Smooth muscle cell (in vitro differentiated cells): ENCODE measurements at regions not wholly inside any gene's neighbourhood (a gene's known extent, or its start where the extent isn't known, plus 50 kb on each side); places are given as distances from the start of the nearest gene placed in this dataset.

Source experiments
- DNase-seq: peaks from one replicate; lab custom pipeline; 2025; ENCODE audit not compliant: unreplicated experiment; lab: John Stamatoyannopoulos, UW
- H2AFZ ChIP-seq: fragments of 200-600 bp; sonication (generic); 2 replicates; pipeline ENCODE4 v1.6.0; 2016; ENCODE audit warnings: antibody characterized with exemption, low read depth, mild to moderate bottlenecking
- H3F3A ChIP-seq: fragments of 200-600 bp; sonication (generic); 2 replicates; pipeline ENCODE4 v1.6.0; 2017; ENCODE audit warnings: antibody characterized with exemption, low read depth
- H3K27ac ChIP-seq: fragments of 200-600 bp; sonication (generic); 2 replicates; pipeline ENCODE4 v1.5.1; 2016; ENCODE audit warnings: low read depth, mild to moderate bottlenecking
- H3K27me3 ChIP-seq: fragments of 200-600 bp; sonication (generic); 2 replicates; pipeline ENCODE4 v1.6.1; 2016; ENCODE audit warnings: low read depth, mild to moderate bottlenecking
- H3K36me3 ChIP-seq: fragments of 200-600 bp; sonication (generic); 2 replicates; pipeline ENCODE4 v1.5.1; 2016; ENCODE audit warnings: low read depth
- H3K4me1 ChIP-seq: fragments of 200-600 bp; sonication (generic); 2 replicates; pipeline ENCODE4 v1.5.1; 2016; ENCODE audit warnings: low read depth
- H3K4me2 ChIP-seq: fragments of 200-600 bp; sonication (generic); 2 replicates; pipeline ENCODE4 v1.6.0; 2016; ENCODE audit warnings: mild to moderate bottlenecking
- H3K4me3 ChIP-seq: fragments of 200-600 bp; sonication (generic); 2 replicates; pipeline ENCODE4 v1.5.1; 2016; ENCODE audit warnings: mild to moderate bottlenecking
- H3K79me2 ChIP-seq: fragments of 200-600 bp; sonication (generic); 2 replicates; pipeline ENCODE4 v1.6.0; 2016; ENCODE audit warnings: low read depth, mild to moderate bottlenecking
- H3K9ac ChIP-seq: fragments of 200-600 bp; sonication (generic); 2 replicates; pipeline ENCODE4 v1.6.0; 2016; ENCODE audit warnings: low read depth
- H3K9me3 ChIP-seq: fragments of 200-600 bp; sonication (generic); replicated peaks from 2 replicates; pipeline ENCODE4 v1.5.1; 2016; ENCODE audit warnings: low read depth
- H4K20me1 ChIP-seq: fragments of 200-600 bp; sonication (generic); 2 replicates; pipeline ENCODE4 v1.6.0; 2016; ENCODE audit warnings: low read depth
- WGBS: methylation state at CpG from one replicate; pipeline ENCODE4 v1.1.7; 2016; ENCODE audit warnings: low lambda C conversion rate; 5-methylcytosine and 5-hydroxymethylcytosine counted together
- TF ChIP-seq, protein P1 (sequence below): fragments of 200-600 bp; sonication (generic); IDR thresholded peaks from 2 replicates; pipeline ENCODE4 v1.5.1; 2017; ENCODE audit warnings: borderline replicate concordance, mild to moderate bottlenecking, antibody characterized with exemption; ENCODE audit not compliant: insufficient read depth, poor library complexity, severe bottlenecking

DNA sequence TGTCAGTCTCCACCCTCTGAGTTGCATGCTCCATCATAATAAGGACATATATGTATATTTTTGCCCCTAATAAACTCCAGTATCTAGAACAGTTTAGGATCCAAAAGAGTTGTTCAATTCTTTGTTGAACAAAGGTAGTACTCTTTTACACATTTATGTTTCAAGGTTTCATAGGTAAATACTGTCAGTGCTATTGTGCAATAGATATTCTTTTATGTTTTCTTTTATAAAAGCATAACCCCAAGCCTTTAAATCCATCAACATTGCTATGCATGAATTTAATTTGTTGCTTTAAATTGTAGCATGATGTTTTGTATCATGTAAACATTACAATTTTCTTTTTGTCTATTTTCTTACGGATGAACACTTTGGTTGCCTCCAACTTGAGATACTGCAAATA lies 469.7 kb upstream of the COBL start:
- TF ChIP-seq, protein P1, sequence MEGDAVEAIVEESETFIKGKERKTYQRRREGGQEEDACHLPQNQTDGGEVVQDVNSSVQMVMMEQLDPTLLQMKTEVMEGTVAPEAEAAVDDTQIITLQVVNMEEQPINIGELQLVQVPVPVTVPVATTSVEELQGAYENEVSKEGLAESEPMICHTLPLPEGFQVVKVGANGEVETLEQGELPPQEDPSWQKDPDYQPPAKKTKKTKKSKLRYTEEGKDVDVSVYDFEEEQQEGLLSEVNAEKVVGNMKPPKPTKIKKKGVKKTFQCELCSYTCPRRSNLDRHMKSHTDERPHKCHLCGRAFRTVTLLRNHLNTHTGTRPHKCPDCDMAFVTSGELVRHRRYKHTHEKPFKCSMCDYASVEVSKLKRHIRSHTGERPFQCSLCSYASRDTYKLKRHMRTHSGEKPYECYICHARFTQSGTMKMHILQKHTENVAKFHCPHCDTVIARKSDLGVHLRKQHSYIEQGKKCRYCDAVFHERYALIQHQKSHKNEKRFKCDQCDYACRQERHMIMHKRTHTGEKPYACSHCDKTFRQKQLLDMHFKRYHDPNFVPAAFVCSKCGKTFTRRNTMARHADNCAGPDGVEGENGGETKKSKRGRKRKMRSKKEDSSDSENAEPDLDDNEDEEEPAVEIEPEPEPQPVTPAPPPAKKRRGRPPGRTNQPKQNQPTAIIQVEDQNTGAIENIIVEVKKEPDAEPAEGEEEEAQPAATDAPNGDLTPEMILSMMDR: no peak
- WGBS: 97% methylated on average over 1 of the region's 1 CpG
- H3K27me3 ChIP-seq: no peaks in the 10 kb centered on the region
- no peaks in the 10 kb centered on the region for H3K79me2 ChIP-seq
- H3K4me3 ChIP-seq: no peak overlapping the region
- H3K9me3 ChIP-seq: no peaks in the 10 kb centered on the region
- no peak for DNase-seq
- no peak overlapping the region for H2AFZ ChIP-seq
- no peaks in the 10 kb centered on the region for H3K4me1 ChIP-seq
- no peaks in the 10 kb centered on the region for H4K20me1 ChIP-seq
- no peaks in the 10 kb centered on the region for H3K36me3 ChIP-seq
- H3K27ac ChIP-seq: no peak overlapping the region
- no peaks in the 10 kb centered on the region for H3F3A ChIP-seq
- no peak overlapping the region for H3K4me2 ChIP-seq
- H3K9ac ChIP-seq: no peak overlapping the region

DNA sequence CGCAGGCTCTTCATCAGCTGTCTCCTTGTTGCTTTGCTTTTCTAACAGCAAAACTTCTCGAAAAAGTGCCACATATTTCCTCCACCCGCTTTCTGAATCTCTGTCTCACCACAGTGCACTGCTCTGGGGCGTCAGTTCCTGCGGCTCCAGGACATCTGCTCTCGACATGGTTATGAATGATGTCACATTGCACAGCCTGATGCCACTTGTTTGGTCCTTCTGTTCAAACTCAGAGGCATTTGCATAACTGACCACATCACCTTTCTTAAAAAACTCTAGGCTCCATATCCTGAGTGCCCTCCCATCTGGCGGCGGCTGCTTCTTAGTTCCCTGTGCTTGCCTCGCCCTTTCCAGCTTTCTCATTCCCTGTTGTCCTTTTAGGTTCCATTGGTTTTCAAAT lies 469.3 kb upstream of the COBL start:
- no peaks in the 10 kb centered on the region for H3F3A ChIP-seq
- no peak for DNase-seq
- H3K4me2 ChIP-seq: no peak overlapping the region
- H4K20me1 ChIP-seq: no peaks in the 10 kb centered on the region
- WGBS: 82% methylated on average over 9 of the region's 9 CpGs
- no peaks in the 10 kb centered on the region for H3K27me3 ChIP-seq
- H3K9me3 ChIP-seq: no peaks in the 10 kb centered on the region
- H3K9ac ChIP-seq: no peak overlapping the region
- no peak overlapping the region for H3K27ac ChIP-seq
- no peaks in the 10 kb centered on the region for H3K79me2 ChIP-seq
- no peaks in the 10 kb centered on the region for H3K36me3 ChIP-seq
- H2AFZ ChIP-seq: no peak overlapping the region
- H3K4me1 ChIP-seq: no peaks in the 10 kb centered on the region
- no peak overlapping the region for H3K4me3 ChIP-seq
- TF ChIP-seq, protein P1: no peak

DNA sequence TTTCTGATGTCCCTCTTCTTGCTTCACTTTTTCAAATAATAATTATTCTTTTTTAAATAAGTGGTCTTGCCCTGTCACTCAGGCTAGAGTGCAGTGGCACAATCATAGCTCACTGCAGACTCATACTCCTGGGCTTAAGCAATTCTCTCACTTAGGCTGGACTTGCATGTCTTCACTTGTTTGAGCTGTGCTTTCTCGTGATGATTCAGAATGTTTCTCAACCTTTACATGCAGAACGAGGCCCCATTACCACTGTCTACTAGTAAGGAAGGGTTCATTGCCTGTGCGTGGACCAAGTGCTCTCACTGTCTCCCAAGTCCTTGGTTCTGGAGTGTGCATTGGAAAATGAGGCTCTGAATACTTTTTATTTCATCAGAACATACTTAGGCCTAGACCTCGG lies 468.6 kb upstream of the COBL start:
- Histone ChIP-seq H3K4me1 (no peaks in the 10 kb centered on the region), H3F3A (no peaks in the 10 kb centered on the region), H3K4me2 (no peak overlapping the region), H4K20me1 (no peaks in the 10 kb centered on the region), H3K27me3 (no peaks in the 10 kb centered on the region), H3K27ac (no peak overlapping the region), H3K9me3 (no peaks in the 10 kb centered on the region), H2AFZ (no peak overlapping the region), H3K79me2 (no peaks in the 10 kb centered on the region), H3K4me3 (no peak overlapping the region), H3K9ac (no peak overlapping the region), H3K36me3 (no peaks in the 10 kb centered on the region)
- no peak for DNase-seq
- 69% methylated on average over 4 of the region's 4 CpGs for WGBS
- TF ChIP-seq, protein P1: no peak

DNA sequence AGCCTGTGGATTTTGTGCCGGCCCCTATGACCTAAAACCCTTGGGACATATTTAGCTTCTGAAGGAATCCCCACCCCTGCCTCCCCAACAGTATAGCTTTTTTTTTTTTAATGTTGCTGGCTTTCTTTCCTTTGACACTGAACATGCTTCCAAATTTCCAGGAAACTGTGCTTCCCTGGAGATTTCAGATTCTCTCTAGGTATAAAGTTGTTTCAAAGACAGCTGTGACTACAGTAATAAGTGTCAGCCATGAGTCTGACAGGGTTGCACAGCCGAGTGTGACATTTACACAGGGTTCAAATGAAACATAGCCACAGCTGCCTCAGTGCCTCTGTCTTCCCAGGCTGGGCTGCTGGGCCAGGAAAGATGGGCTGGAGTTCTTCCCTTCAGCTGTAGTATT lies 466.6 kb upstream of the COBL start:
- Histone ChIP-seq H3K36me3 (no peaks in the 10 kb centered on the region), H3K4me1 (no peaks in the 10 kb centered on the region), H3K9me3 (no peaks in the 10 kb centered on the region), H3F3A (no peaks in the 10 kb centered on the region), H3K27me3 (no peaks in the 10 kb centered on the region), H3K9ac (no peak overlapping the region), H3K79me2 (no peaks in the 10 kb centered on the region), H2AFZ (no peak overlapping the region), H3K27ac (no peak overlapping the region), H3K4me2 (no peak overlapping the region), H4K20me1 (no peaks in the 10 kb centered on the region), H3K4me3 (no peak overlapping the region)
- TF ChIP-seq, protein P1: no peak
- no peak for DNase-seq
- WGBS: 78% methylated on average over 2 of the region's 2 CpGs
